ENCODE measurements at regions not wholly inside any gene's neighbourhood (a gene's known extent, or its start where the extent isn't known, plus 50 kb on each side); places are given as distances from the start of the nearest gene placed in this dataset.
A peak's percentile ranks its signal among the peaks of the same experiment; 100 is the strongest.

- Mint-ChIP-seq H3K27me3 (peaks cover 0 to 1% of the 10 kb centered on the region in 2 donors), H3K36me3 (no peaks in the 10 kb centered on the region), H3K9me3 (peaks cover 0 to 2% (median 0%) of the 10 kb centered on the region in 8 donors), H3K4me1 (no peaks in the 10 kb centered on the region), H3K4me3 (no peak overlapping the region), H3K27ac (no peak overlapping the region)
- Histone ChIP-seq H3K36me3 (ENCODE audit: insufficient read depth, low read length) (no peaks in the 10 kb centered on the region), H3K9me3 (ENCODE audit: control insufficient read depth in 1 of 2, low read length in 2 of 2) (no peaks in the 10 kb centered on the region), H3K4me1 (ENCODE audit: insufficient read depth, low read length) (no peaks in the 10 kb centered on the region), H3K27me3 (ENCODE audit: insufficient read depth, low read length) (no peaks in the 10 kb centered on the region), H3K4me3 (ENCODE audit: low read length in 2 of 2) (no peak overlapping the region), H3K27ac (ENCODE audit: low read depth, low read length) (no peak overlapping the region)
- CTCF ChIA-PET (ENCODE audit: partially characterized antibody): interaction anchor here (1.2 kb wide), 1 partner anchor 9 kb away, joined by 3 read pairs; no protein-coding TSS in a partner anchor
- POLR2A ChIA-PET (ENCODE audit: partially characterized antibody): no interaction called here
- intact Hi-C loops (cut with micrococcal nuclease): no loop called here
- DNase-seq: no peak
Measured at GRCh38 chr11:70805971-70806370, 407.6 kb downstream of the CTTN start.

- Mint-ChIP-seq H3K9me3 (peaks cover 0 to 2% (median 0%) of the 10 kb centered on the region in 8 donors), H3K4me3 (no peak overlapping the region), H3K27ac (no peak overlapping the region), H3K36me3 (no peaks in the 10 kb centered on the region), H3K27me3 (no peaks in the 10 kb centered on the region), H3K4me1 (no peaks in the 10 kb centered on the region)
- H3K4me1 ChIP-seq (ENCODE audit: insufficient read depth, low read length): no peaks in the 10 kb centered on the region
- POLR2A ChIA-PET (ENCODE audit: partially characterized antibody): no interaction called here
- H3K9me3 ChIP-seq (ENCODE audit: control insufficient read depth in 1 of 2, low read length in 2 of 2): no peaks in the 10 kb centered on the region
- no peaks in the 10 kb centered on the region for H3K36me3 ChIP-seq (ENCODE audit: insufficient read depth, low read length)
- DNase-seq: no peak
- CTCF ChIA-PET (ENCODE audit: partially characterized antibody): interaction anchor here (1.2 kb wide), 1 partner anchor 8 kb away, joined by 3 read pairs; no protein-coding TSS in a partner anchor
- H3K27me3 ChIP-seq (ENCODE audit: insufficient read depth, low read length): no peaks in the 10 kb centered on the region
- H3K4me3 ChIP-seq (ENCODE audit: low read length in 2 of 2): no peak overlapping the region
- no peak overlapping the region for H3K27ac ChIP-seq (ENCODE audit: low read depth, low read length)
- intact Hi-C loops (cut with micrococcal nuclease): no loop called here
Measured at GRCh38 chr11:70806461-70807194, 408.3 kb downstream of the CTTN start.

- H3K9me3 Mint-ChIP-seq: no peaks in the 10 kb centered on the region
- H3K4me3 Mint-ChIP-seq: no peak overlapping the region
- ChIA-PET POLR2A (ENCODE audit: partially characterized antibody) (no interaction called here), CTCF (ENCODE audit: partially characterized antibody) (no interaction called here)
- H3K27me3 Mint-ChIP-seq: no peaks in the 10 kb centered on the region
- H3K27ac Mint-ChIP-seq: no peak overlapping the region
- Histone ChIP-seq H3K27me3 (ENCODE audit: insufficient read depth, low read length) (no peaks in the 10 kb centered on the region), H3K4me1 (ENCODE audit: insufficient read depth, low read length) (no peaks in the 10 kb centered on the region), H3K27ac (ENCODE audit: low read depth, low read length) (no peak overlapping the region), H3K36me3 (ENCODE audit: insufficient read depth, low read length) (no peaks in the 10 kb centered on the region), H3K9me3 (ENCODE audit: control insufficient read depth in 1 of 2, low read length in 2 of 2) (no peaks in the 10 kb centered on the region), H3K4me3 (ENCODE audit: low read length in 2 of 2) (no peak overlapping the region)
- intact Hi-C loops (cut with micrococcal nuclease): no loop called here
- no peaks in the 10 kb centered on the region for H3K36me3 Mint-ChIP-seq
- no peaks in the 10 kb centered on the region for H3K4me1 Mint-ChIP-seq
- DNase-seq: no peak
Measured at GRCh38 chr11:70807195-70807543, 408.8 kb downstream of the CTTN start.

- intact Hi-C loops (cut with micrococcal nuclease): no loop called here
- Histone ChIP-seq H3K36me3 (ENCODE audit: insufficient read depth, low read length) (no peaks in the 10 kb centered on the region), H3K4me1 (ENCODE audit: insufficient read depth, low read length) (no peaks in the 10 kb centered on the region), H3K4me3 (ENCODE audit: low read length in 2 of 2) (no peak overlapping the region), H3K27ac (ENCODE audit: low read depth, low read length) (no peak overlapping the region), H3K9me3 (ENCODE audit: control insufficient read depth in 1 of 2, low read length in 2 of 2) (no peaks in the 10 kb centered on the region), H3K27me3 (ENCODE audit: insufficient read depth, low read length) (no peaks in the 10 kb centered on the region)
- peaks cover 0 to 3% of the 10 kb centered on the region in 2 donors for H3K27me3 Mint-ChIP-seq
- ChIA-PET POLR2A (ENCODE audit: partially characterized antibody) (no interaction called here), CTCF (ENCODE audit: partially characterized antibody) (no interaction called here)
- peak overlapping the region in 1 of 7 donors; percentile 20 for H3K27ac Mint-ChIP-seq
- no peaks in the 10 kb centered on the region for H3K4me1 Mint-ChIP-seq
- H3K36me3 Mint-ChIP-seq: no peaks in the 10 kb centered on the region
- no peak overlapping the region for H3K4me3 Mint-ChIP-seq
- DNase-seq: no peak
- H3K9me3 Mint-ChIP-seq: no peaks in the 10 kb centered on the region
Measured at GRCh38 chr11:70808686-70809375, 410.5 kb downstream of the CTTN start.

- no peak for DNase-seq
- no peaks in the 10 kb centered on the region for H3K9me3 Mint-ChIP-seq
- no peaks in the 10 kb centered on the region for H3K27me3 ChIP-seq (ENCODE audit: insufficient read depth, low read length)
- H3K4me3 ChIP-seq (ENCODE audit: low read length in 2 of 2): no peak overlapping the region
- H3K27me3 Mint-ChIP-seq: peaks cover 0 to 3% of the 10 kb centered on the region in 2 donors
- CTCF ChIA-PET (ENCODE audit: partially characterized antibody): no interaction called here
- H3K36me3 ChIP-seq (ENCODE audit: insufficient read depth, low read length): no peaks in the 10 kb centered on the region
- no peaks in the 10 kb centered on the region for H3K9me3 ChIP-seq (ENCODE audit: control insufficient read depth in 1 of 2, low read length in 2 of 2)
- intact Hi-C loops (cut with micrococcal nuclease): no loop called here
- no peaks in the 10 kb centered on the region for H3K36me3 Mint-ChIP-seq
- no peak overlapping the region for H3K27ac ChIP-seq (ENCODE audit: low read depth, low read length)
- H3K27ac Mint-ChIP-seq: no peak overlapping the region
- no peak overlapping the region for H3K4me3 Mint-ChIP-seq
- POLR2A ChIA-PET (ENCODE audit: partially characterized antibody): no interaction called here
- H3K4me1 Mint-ChIP-seq: no peaks in the 10 kb centered on the region
- H3K4me1 ChIP-seq (ENCODE audit: insufficient read depth, low read length): no peaks in the 10 kb centered on the region
Measured at GRCh38 chr11:70810133-70810532, 411.8 kb downstream of the CTTN start.

- no peak overlapping the region for H3K4me3 ChIP-seq (ENCODE audit: low read length in 2 of 2)
- Mint-ChIP-seq H3K27me3 (peaks cover 0 to 3% of the 10 kb centered on the region in 2 donors), H3K4me1 (no peaks in the 10 kb centered on the region), H3K9me3 (no peaks in the 10 kb centered on the region), H3K36me3 (no peaks in the 10 kb centered on the region), H3K27ac (no peak overlapping the region), H3K4me3 (no peak overlapping the region)
- ChIA-PET CTCF (ENCODE audit: partially characterized antibody) (interaction anchor here (1.1 kb wide), 1 partner anchor 16 kb away, joined by 5 read pairs; no protein-coding TSS in a partner anchor), POLR2A (ENCODE audit: partially characterized antibody) (no interaction called here)
- no peak for DNase-seq
- H3K36me3 ChIP-seq (ENCODE audit: insufficient read depth, low read length): no peaks in the 10 kb centered on the region
- no peaks in the 10 kb centered on the region for H3K27me3 ChIP-seq (ENCODE audit: insufficient read depth, low read length)
- H3K4me1 ChIP-seq (ENCODE audit: insufficient read depth, low read length): no peaks in the 10 kb centered on the region
- no peaks in the 10 kb centered on the region for H3K9me3 ChIP-seq (ENCODE audit: control insufficient read depth in 1 of 2, low read length in 2 of 2)
- no peak overlapping the region for H3K27ac ChIP-seq (ENCODE audit: low read depth, low read length)
- intact Hi-C loops (cut with micrococcal nuclease): no loop called here
Measured at GRCh38 chr11:70810681-70811080, 412.4 kb downstream of the CTTN start.

- Mint-ChIP-seq H3K4me1 (no peaks in the 10 kb centered on the region), H3K27ac (no peak overlapping the region), H3K9me3 (no peaks in the 10 kb centered on the region), H3K27me3 (peaks cover 0 to 3% of the 10 kb centered on the region in 2 donors), H3K36me3 (no peaks in the 10 kb centered on the region), H3K4me3 (no peak overlapping the region)
- CTCF ChIA-PET (ENCODE audit: partially characterized antibody): interaction anchor here (1.1 kb wide), 1 partner anchor 16 kb away, joined by 5 read pairs; no protein-coding TSS in a partner anchor
- no peaks in the 10 kb centered on the region for H3K9me3 ChIP-seq (ENCODE audit: control insufficient read depth in 1 of 2, low read length in 2 of 2)
- no peaks in the 10 kb centered on the region for H3K4me1 ChIP-seq (ENCODE audit: insufficient read depth, low read length)
- H3K27ac ChIP-seq (ENCODE audit: low read depth, low read length): no peak overlapping the region
- H3K27me3 ChIP-seq (ENCODE audit: insufficient read depth, low read length): no peaks in the 10 kb centered on the region
- H3K4me3 ChIP-seq (ENCODE audit: low read length in 2 of 2): no peak overlapping the region
- DNase-seq: no peak
- H3K36me3 ChIP-seq (ENCODE audit: insufficient read depth, low read length): no peaks in the 10 kb centered on the region
- POLR2A ChIA-PET (ENCODE audit: partially characterized antibody): no interaction called here
- intact Hi-C loops (cut with micrococcal nuclease): no loop called here
Measured at GRCh38 chr11:70811483-70811882, 413.2 kb downstream of the CTTN start.

All from CD4-positive, alpha-beta memory T cell (primary cell).